ENCODE measurements at regions not wholly inside any gene's neighbourhood (a gene's known extent, or its start where the extent isn't known, plus 50 kb on each side); places are given as distances from the start of the nearest gene placed in this dataset.

DNA sequence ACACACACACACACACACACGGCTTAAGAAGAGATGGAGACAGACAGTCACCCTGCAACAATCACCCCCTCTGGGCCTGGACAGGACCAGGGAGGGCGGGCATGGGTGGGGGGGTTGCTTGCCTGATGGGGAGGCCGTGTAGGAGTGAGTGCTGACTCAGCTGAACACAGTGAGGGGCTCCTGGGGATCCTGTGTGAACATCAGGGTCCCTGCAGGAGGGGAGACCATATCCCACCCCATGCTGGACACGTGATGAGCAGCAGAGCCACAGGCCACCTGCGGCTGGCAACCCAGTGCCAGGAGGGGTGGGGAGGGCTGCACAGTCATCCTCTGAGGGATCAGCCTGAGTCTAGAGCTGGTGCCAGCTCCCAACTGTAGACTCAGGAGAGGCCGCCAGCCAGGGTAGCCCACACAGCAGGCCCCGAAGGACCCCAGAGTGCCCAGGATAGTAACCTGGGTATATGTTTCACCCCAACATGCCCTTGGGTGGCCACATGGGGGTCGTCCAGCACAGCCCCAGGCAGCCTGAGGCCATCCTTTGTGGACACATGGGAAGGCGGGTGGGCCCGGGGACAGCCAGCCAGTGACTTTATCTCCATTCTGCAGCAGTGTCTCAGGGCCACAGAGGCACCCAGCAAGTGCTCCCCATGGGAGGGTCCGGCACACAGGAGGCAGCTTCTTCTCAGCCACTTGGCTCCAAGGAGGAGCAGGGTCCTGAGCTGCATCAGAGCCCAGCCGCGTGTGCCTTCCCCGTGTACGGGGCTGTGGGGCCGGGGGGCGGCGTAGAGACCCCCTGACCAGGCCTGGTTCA is 73.7 kb upstream of the SFSWAP start:
- no peak overlapping the region for H4K8ac ChIP-seq (ENCODE audit: low read depth, low read length)
- H3K4me3 ChIP-seq (ENCODE audit: low read length), result no peak overlapping the region
- H3K9ac ChIP-seq (ENCODE audit: low read length), result no peak overlapping the region
- no peak overlapping the region for H2AK5ac ChIP-seq (ENCODE audit: low read length)
- no peak overlapping the region for H2BK5ac ChIP-seq (ENCODE audit: low read length)
- H3K4me2 ChIP-seq (ENCODE audit: low read length), result no peak overlapping the region
- H2BK120ac ChIP-seq (ENCODE audit: low read depth, low read length), result no peak overlapping the region
- H3K27ac ChIP-seq (ENCODE audit: low read depth, low read length), result no peak overlapping the region
- H3K18ac ChIP-seq (ENCODE audit: low read length), result no peak overlapping the region
- H4K5ac ChIP-seq (ENCODE audit: low read length), result no peak overlapping the region
- H3K56ac ChIP-seq (ENCODE audit: low read length), result no peak overlapping the region
- H3K79me2 ChIP-seq (ENCODE audit: control insufficient read depth, insufficient read depth, low read length), result no peaks in the 10 kb centered on the region
- no peak overlapping the region for H2BK15ac ChIP-seq (replicated peaks; ENCODE audit: low read depth)
- no CpG with 5 or more reads among the region's 18 CpGs for WGBS (ENCODE audit: extremely low coverage, insufficient coverage, low lambda C conversion rate)
- H3K23ac ChIP-seq (ENCODE audit: low read length), result no peak overlapping the region
- peaks cover 2% of the 10 kb centered on the region for H3K4me1 ChIP-seq (ENCODE audit: control insufficient read depth, low read depth, low read length)
- no peaks in the 10 kb centered on the region for H3K27me3 ChIP-seq (ENCODE audit: insufficient read depth, low read length, poor library complexity)
- no peaks in the 10 kb centered on the region for H3K79me1 ChIP-seq (ENCODE audit: low read length)
- H3K36me3 ChIP-seq (ENCODE audit: control insufficient read depth, insufficient read depth, low read length), result no peaks in the 10 kb centered on the region
- no peak for DNase-seq
- no peak overlapping the region for H3K4ac ChIP-seq (ENCODE audit: low read depth, low read length)

DNA sequence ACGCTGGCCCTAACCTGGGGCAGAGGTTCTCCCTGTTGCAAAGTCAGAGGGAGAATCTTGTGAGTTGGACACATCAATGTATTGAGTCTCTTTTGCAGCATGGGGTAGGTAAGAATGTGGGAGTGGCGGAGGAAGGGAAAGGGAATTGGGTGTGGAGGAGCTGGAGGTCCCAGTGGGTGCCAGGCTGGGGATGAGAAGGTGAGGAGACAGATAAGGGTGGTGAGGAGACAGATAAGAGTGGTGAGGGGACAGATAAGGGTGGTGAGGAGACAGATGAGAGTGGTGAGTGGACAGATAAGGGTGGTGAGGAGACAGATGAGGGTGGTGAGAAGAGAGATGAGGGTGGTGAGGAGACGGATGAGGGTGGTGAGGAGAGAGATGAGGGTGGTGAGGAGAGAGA is 72.9 kb upstream of the SFSWAP start:
- Histone ChIP-seq H3K18ac (ENCODE audit: low read length) (no peak overlapping the region), H3K4me1 (ENCODE audit: control insufficient read depth, low read depth, low read length) (peaks cover 2% of the 10 kb centered on the region), H3K79me2 (ENCODE audit: control insufficient read depth, insufficient read depth, low read length) (no peaks in the 10 kb centered on the region), H3K4ac (ENCODE audit: low read depth, low read length) (no peak overlapping the region), H4K8ac (ENCODE audit: low read depth, low read length) (no peak overlapping the region), H3K27me3 (ENCODE audit: insufficient read depth, low read length, poor library complexity) (no peaks in the 10 kb centered on the region), H3K9ac (ENCODE audit: low read length) (no peak overlapping the region), H2AK5ac (ENCODE audit: low read length) (no peak overlapping the region), H3K4me2 (ENCODE audit: low read length) (no peak overlapping the region), H2BK120ac (ENCODE audit: low read depth, low read length) (no peak overlapping the region), H3K36me3 (ENCODE audit: control insufficient read depth, insufficient read depth, low read length) (no peaks in the 10 kb centered on the region), H2BK5ac (ENCODE audit: low read length) (no peak overlapping the region), H3K4me3 (ENCODE audit: low read length) (no peak overlapping the region), H3K79me1 (ENCODE audit: low read length) (no peaks in the 10 kb centered on the region), H3K23ac (ENCODE audit: low read length) (no peak overlapping the region), H3K56ac (ENCODE audit: low read length) (peak overlapping the region; percentile 9), H2BK15ac (replicated peaks; ENCODE audit: low read depth) (no peak overlapping the region), H4K5ac (ENCODE audit: low read length) (no peak overlapping the region), H3K27ac (ENCODE audit: low read depth, low read length) (no peak overlapping the region)
- no CpG with 5 or more reads among the region's 3 CpGs for WGBS (ENCODE audit: extremely low coverage, insufficient coverage, low lambda C conversion rate)
- DNase-seq, result peak; percentile 29

DNA sequence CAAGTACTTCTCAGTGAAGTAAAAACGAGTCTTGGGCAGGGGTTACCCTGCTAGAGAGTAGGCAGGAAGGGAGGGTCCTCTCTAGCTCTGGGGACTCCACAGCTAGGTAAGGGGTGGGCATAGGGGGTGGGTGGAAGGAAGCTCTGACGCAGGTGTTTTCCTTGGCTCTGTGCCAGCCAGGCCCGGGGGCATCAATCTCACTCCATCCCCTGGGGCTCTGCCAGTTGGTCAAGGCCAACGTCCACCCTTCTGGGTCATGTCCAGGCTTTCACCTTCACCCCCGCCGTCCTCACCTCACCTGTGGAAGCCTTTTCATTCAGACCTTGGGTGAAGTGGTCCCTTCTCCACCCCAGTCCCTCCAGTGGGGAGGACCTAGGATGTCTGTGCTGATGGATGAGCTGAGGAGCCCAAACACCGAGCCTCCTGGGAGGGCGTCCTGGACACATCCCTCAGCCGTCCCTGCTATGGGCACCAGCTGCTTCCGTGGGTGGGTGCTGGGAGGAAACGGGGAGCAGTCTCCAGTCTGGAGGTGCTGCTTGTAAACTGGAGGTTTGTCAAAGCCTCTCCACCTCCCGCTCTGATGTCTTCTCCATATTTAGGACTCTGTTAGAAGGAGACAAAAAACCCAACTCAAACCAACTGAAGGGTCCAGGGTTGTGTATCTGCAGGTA is 71.5 kb upstream of the SFSWAP start:
- no peak overlapping the region for H4K8ac ChIP-seq (ENCODE audit: low read depth, low read length)
- no peak overlapping the region for H2BK5ac ChIP-seq (ENCODE audit: low read length)
- no peak overlapping the region for H3K4me3 ChIP-seq (ENCODE audit: low read length)
- H4K5ac ChIP-seq (ENCODE audit: low read length), result no peak overlapping the region
- DNase-seq, result no peak
- H3K18ac ChIP-seq (ENCODE audit: low read length), result no peak overlapping the region
- H3K79me2 ChIP-seq (ENCODE audit: control insufficient read depth, insufficient read depth, low read length), result no peaks in the 10 kb centered on the region
- H2BK15ac ChIP-seq (replicated peaks; ENCODE audit: low read depth), result no peak overlapping the region
- no CpG with 5 or more reads among the region's 12 CpGs for WGBS (ENCODE audit: extremely low coverage, insufficient coverage, low lambda C conversion rate)
- no peaks in the 10 kb centered on the region for H3K36me3 ChIP-seq (ENCODE audit: control insufficient read depth, insufficient read depth, low read length)
- peaks cover 2% of the 10 kb centered on the region for H3K4me1 ChIP-seq (ENCODE audit: control insufficient read depth, low read depth, low read length)
- H3K56ac ChIP-seq (ENCODE audit: low read length), result no peak overlapping the region
- H2BK120ac ChIP-seq (ENCODE audit: low read depth, low read length), result no peak overlapping the region
- H3K23ac ChIP-seq (ENCODE audit: low read length), result no peak overlapping the region
- no peaks in the 10 kb centered on the region for H3K79me1 ChIP-seq (ENCODE audit: low read length)
- H3K27ac ChIP-seq (ENCODE audit: low read depth, low read length), result no peak overlapping the region
- no peak overlapping the region for H3K4ac ChIP-seq (ENCODE audit: low read depth, low read length)
- no peak overlapping the region for H2AK5ac ChIP-seq (ENCODE audit: low read length)
- H3K27me3 ChIP-seq (ENCODE audit: insufficient read depth, low read length, poor library complexity), result no peaks in the 10 kb centered on the region
- H3K4me2 ChIP-seq (ENCODE audit: low read length), result no peak overlapping the region
- H3K9ac ChIP-seq (ENCODE audit: low read length), result no peak overlapping the region

DNA sequence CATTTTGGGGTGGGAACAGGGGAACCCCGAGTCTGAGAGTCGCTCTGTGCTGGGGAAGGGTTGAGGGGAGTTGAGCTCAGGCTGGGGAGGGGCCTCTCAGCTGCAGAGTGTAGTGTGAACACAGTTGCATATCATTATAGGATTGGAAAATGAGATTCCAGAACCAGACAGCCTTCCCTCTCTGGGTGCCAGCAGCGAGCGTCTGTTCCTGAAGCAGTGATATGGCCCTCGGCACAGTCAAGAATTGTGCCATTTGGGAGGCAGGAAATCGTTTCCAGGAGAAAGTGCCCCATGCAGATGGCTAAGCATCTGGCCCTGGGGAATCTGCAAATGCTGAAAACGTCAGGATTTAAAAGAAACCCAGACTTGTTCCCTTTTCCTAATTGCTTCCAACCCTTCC is 70.4 kb upstream of the SFSWAP start:
- Histone ChIP-seq H3K79me2 (ENCODE audit: control insufficient read depth, insufficient read depth, low read length) (no peaks in the 10 kb centered on the region), H3K36me3 (ENCODE audit: control insufficient read depth, insufficient read depth, low read length) (no peaks in the 10 kb centered on the region), H3K9ac (ENCODE audit: low read length) (no peak overlapping the region), H3K18ac (ENCODE audit: low read length) (no peak overlapping the region), H3K27ac (ENCODE audit: low read depth, low read length) (no peak overlapping the region), H3K4ac (ENCODE audit: low read depth, low read length) (no peak overlapping the region), H2BK15ac (replicated peaks; ENCODE audit: low read depth) (no peak overlapping the region), H2BK120ac (ENCODE audit: low read depth, low read length) (no peak overlapping the region), H4K8ac (ENCODE audit: low read depth, low read length) (no peak overlapping the region), H3K4me1 (ENCODE audit: control insufficient read depth, low read depth, low read length) (peaks cover 2% of the 10 kb centered on the region), H2BK5ac (ENCODE audit: low read length) (no peak overlapping the region), H3K4me3 (ENCODE audit: low read length) (no peak overlapping the region), H3K27me3 (ENCODE audit: insufficient read depth, low read length, poor library complexity) (no peaks in the 10 kb centered on the region), H2AK5ac (ENCODE audit: low read length) (no peak overlapping the region), H4K5ac (ENCODE audit: low read length) (no peak overlapping the region), H3K4me2 (ENCODE audit: low read length) (no peak overlapping the region), H3K23ac (ENCODE audit: low read length) (no peak overlapping the region), H3K79me1 (ENCODE audit: low read length) (no peaks in the 10 kb centered on the region), H3K56ac (ENCODE audit: low read length) (peak overlapping the region; percentile 15)
- no peak for DNase-seq
- no CpG with 5 or more reads among the region's 7 CpGs for WGBS (ENCODE audit: extremely low coverage, insufficient coverage, low lambda C conversion rate)

DNA sequence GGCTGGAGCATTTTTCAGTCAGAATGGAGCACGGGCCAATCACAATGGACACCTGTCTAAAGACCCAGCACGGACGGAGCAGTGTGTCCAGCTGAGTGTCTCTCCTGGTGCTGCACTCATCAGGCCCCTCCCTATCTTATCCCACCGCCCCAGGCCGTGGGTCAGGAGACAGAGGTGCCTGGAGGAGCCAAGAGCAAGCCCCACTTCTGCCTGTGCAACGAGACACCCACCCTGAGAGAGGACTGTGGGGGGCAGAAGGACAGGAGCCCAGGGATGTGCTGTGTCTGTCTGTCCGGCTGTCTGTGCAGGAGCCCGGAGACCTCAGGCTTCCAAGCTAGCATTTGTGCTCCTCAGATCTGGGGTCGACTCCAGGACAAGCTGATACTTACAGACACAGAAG is 69.6 kb upstream of the SFSWAP start:
- Histone ChIP-seq H3K4me2 (ENCODE audit: low read length) (no peak overlapping the region), H3K9ac (ENCODE audit: low read length) (no peak overlapping the region), H3K27me3 (ENCODE audit: insufficient read depth, low read length, poor library complexity) (no peaks in the 10 kb centered on the region), H2AK5ac (ENCODE audit: low read length) (no peak overlapping the region), H3K4me1 (ENCODE audit: control insufficient read depth, low read depth, low read length) (peaks cover 2% of the 10 kb centered on the region), H4K5ac (ENCODE audit: low read length) (no peak overlapping the region), H4K8ac (ENCODE audit: low read depth, low read length) (no peak overlapping the region), H3K56ac (ENCODE audit: low read length) (no peak overlapping the region), H3K79me1 (ENCODE audit: low read length) (no peaks in the 10 kb centered on the region), H3K27ac (ENCODE audit: low read depth, low read length) (no peak overlapping the region), H3K18ac (ENCODE audit: low read length) (no peak overlapping the region), H2BK120ac (ENCODE audit: low read depth, low read length) (no peak overlapping the region), H3K36me3 (ENCODE audit: control insufficient read depth, insufficient read depth, low read length) (no peaks in the 10 kb centered on the region), H3K79me2 (ENCODE audit: control insufficient read depth, insufficient read depth, low read length) (no peaks in the 10 kb centered on the region), H3K4ac (ENCODE audit: low read depth, low read length) (no peak overlapping the region), H2BK15ac (replicated peaks; ENCODE audit: low read depth) (no peak overlapping the region), H2BK5ac (ENCODE audit: low read length) (no peak overlapping the region), H3K23ac (ENCODE audit: low read length) (no peak overlapping the region), H3K4me3 (ENCODE audit: low read length) (no peak overlapping the region)
- DNase-seq, result no peak
- WGBS (ENCODE audit: extremely low coverage, insufficient coverage, low lambda C conversion rate), result no CpG with 5 or more reads among the region's 9 CpGs

All from mesendoderm (in vitro differentiated cells).